ENCODE measurements at regions not wholly inside any gene's neighbourhood (a gene's known extent, or its start where the extent isn't known, plus 50 kb on each side); places are given as distances from the start of the nearest gene placed in this dataset.

DNA sequence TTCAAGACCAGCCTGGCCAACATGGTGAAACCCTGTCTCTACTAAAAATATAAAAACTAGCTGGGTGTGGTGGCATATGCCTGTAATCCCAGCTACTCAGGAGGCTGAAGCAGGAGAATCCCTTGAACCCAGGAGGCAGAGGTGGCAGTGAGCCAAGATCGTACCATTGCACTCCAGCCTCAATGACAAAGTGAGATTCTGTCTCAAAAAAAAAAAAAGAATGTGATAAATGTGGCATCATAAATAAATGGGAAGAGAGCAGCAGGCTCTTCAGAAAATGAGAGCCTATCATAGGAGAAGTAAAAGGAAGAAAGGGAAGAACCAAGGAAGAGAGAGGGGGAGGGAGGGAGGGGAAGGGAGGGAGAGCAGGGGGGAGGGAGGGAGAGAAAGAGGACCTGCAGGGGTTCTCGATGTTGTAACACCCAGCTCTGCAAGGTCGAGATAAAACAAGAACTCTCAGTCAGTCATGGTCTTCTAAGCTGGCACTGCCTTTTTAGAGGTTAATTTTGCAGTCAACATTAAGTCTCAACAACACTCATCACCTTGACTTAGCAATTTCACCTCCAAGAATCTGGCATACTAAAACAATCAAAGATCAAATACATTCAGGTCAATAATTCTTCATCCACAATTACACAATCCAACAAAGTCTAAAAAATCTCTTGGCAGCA is 68.7 kb upstream of the SIMC1 start:
- no peak for DNase-seq
- Histone ChIP-seq H3K4me3 (no peak overlapping the region), H3K9me3 (ENCODE audit: insufficient read depth, low read depth) (no peaks in the 10 kb centered on the region), H3K27ac (no peak overlapping the region), H4K20me1 (ENCODE audit: insufficient read depth) (no peaks in the 10 kb centered on the region), H3K36me3 (ENCODE audit: low read depth) (no peaks in the 10 kb centered on the region), H3K79me2 (ENCODE audit: low read depth) (no peaks in the 10 kb centered on the region), H2AFZ (no peak overlapping the region), H3K9me2 (ENCODE audit: insufficient read depth) (no peaks in the 10 kb centered on the region), H3F3A (ENCODE audit: insufficient read depth, low read depth) (no peaks in the 10 kb centered on the region), H3K4me1 (replicated peaks; ENCODE audit: insufficient read depth) (no peaks in the 10 kb centered on the region), H3K27me3 (ENCODE audit: insufficient read depth, low read depth) (peaks cover 71% of the 10 kb centered on the region), H3K4me2 (no peak overlapping the region)
- ChIA-PET CTCF (no interaction called here), POLR2A (ENCODE audit: unreplicated experiment) (no interaction called here)
- TF ChIP-seq, protein P1, sequence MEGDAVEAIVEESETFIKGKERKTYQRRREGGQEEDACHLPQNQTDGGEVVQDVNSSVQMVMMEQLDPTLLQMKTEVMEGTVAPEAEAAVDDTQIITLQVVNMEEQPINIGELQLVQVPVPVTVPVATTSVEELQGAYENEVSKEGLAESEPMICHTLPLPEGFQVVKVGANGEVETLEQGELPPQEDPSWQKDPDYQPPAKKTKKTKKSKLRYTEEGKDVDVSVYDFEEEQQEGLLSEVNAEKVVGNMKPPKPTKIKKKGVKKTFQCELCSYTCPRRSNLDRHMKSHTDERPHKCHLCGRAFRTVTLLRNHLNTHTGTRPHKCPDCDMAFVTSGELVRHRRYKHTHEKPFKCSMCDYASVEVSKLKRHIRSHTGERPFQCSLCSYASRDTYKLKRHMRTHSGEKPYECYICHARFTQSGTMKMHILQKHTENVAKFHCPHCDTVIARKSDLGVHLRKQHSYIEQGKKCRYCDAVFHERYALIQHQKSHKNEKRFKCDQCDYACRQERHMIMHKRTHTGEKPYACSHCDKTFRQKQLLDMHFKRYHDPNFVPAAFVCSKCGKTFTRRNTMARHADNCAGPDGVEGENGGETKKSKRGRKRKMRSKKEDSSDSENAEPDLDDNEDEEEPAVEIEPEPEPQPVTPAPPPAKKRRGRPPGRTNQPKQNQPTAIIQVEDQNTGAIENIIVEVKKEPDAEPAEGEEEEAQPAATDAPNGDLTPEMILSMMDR (conservative IDR thresholded peaks at IDR 0.05), result no peak
- TF ChIP-seq EZH2 (IDR thresholded peaks at IDR 0.05; ENCODE audit: low read depth), result no peak
- BruUV-seq (replicated peaks), result no TSS peak
- intact Hi-C loops (cut with micrococcal nuclease; ENCODE audit: unreplicated experiment), result no loop called here

DNA sequence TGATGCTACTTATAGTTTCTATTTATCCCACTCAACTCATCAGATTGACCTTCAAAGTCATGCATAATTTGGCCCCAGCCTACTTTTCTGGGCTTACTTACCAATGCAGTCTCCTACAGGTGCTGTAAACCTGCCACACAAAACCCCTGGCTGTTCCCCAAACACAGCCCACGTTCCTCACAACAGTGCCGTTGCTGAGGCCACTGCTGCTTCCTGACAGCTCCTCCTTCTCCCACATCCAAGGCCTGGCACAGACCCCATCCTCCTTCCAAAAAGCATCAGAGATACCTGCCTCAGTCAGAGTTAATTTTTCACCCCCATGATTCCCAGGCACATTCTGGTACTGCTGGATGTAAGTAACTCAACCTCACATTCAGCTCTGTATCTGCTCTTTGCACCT is 68.1 kb upstream of the SIMC1 start:
- H2AFZ ChIP-seq, result no peak overlapping the region
- H3K4me3 ChIP-seq, result no peak overlapping the region
- TF ChIP-seq, protein P1 (conservative IDR thresholded peaks at IDR 0.05), result no peak
- TF ChIP-seq EZH2 (IDR thresholded peaks at IDR 0.05; ENCODE audit: low read depth), result no peak
- intact Hi-C loops (cut with micrococcal nuclease; ENCODE audit: unreplicated experiment), result no loop called here
- no peaks in the 10 kb centered on the region for H3K4me1 ChIP-seq (replicated peaks; ENCODE audit: insufficient read depth)
- H3K4me2 ChIP-seq, result no peak overlapping the region
- CTCF ChIA-PET, result no interaction called here
- H4K20me1 ChIP-seq (ENCODE audit: insufficient read depth), result no peaks in the 10 kb centered on the region
- H3K36me3 ChIP-seq (ENCODE audit: low read depth), result no peaks in the 10 kb centered on the region
- no peak overlapping the region for H3K27ac ChIP-seq
- no peaks in the 10 kb centered on the region for H3K79me2 ChIP-seq (ENCODE audit: low read depth)
- POLR2A ChIA-PET (ENCODE audit: unreplicated experiment), result no interaction called here
- no peaks in the 10 kb centered on the region for H3K9me3 ChIP-seq (ENCODE audit: insufficient read depth, low read depth)
- H3K9me2 ChIP-seq (ENCODE audit: insufficient read depth), result no peaks in the 10 kb centered on the region
- DNase-seq, result no peak
- peaks cover 71% of the 10 kb centered on the region for H3K27me3 ChIP-seq (ENCODE audit: insufficient read depth, low read depth)
- no TSS peak for BruUV-seq (replicated peaks)
- H3F3A ChIP-seq (ENCODE audit: insufficient read depth, low read depth), result no peaks in the 10 kb centered on the region

DNA sequence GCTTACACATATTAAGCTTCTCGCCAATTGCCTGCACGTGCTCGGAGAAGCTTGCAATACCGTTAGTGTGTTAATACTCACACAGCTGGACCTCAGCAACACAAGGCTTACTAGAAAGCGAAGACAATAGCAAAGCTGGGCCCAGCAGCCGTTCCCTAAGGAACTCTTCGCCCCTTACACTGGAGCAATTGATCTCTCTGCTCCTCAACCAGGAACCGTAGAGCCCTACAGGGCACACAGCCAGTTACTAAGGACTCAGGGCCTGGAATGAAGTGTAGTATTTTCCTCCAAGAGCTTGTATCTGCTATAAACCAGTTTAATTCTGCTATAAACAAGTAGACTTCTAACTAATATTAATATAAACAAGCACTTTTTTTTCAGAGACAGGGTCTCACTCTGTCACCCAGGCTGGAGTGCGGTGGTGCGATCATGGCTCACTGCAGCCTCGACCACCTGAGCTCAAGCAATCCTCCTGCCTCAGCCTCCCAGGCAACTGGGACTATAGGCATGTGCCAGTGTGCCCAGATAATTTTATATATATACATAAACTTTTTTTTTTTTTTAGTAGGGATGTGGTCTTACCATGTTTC is 67.0 kb upstream of the SIMC1 start:
- no peak for TF ChIP-seq EZH2 (IDR thresholded peaks at IDR 0.05; ENCODE audit: low read depth)
- TF ChIP-seq, protein P1 (conservative IDR thresholded peaks at IDR 0.05), result no peak
- Histone ChIP-seq H3K9me3 (ENCODE audit: insufficient read depth, low read depth) (no peaks in the 10 kb centered on the region), H3K4me2 (no peak overlapping the region), H2AFZ (no peak overlapping the region), H3K27me3 (ENCODE audit: insufficient read depth, low read depth) (peaks cover 74% of the 10 kb centered on the region), H3K4me3 (no peak overlapping the region), H3K79me2 (ENCODE audit: low read depth) (no peaks in the 10 kb centered on the region), H3K9me2 (ENCODE audit: insufficient read depth) (no peaks in the 10 kb centered on the region), H3K36me3 (ENCODE audit: low read depth) (no peaks in the 10 kb centered on the region), H3K4me1 (replicated peaks; ENCODE audit: insufficient read depth) (no peaks in the 10 kb centered on the region), H4K20me1 (ENCODE audit: insufficient read depth) (no peaks in the 10 kb centered on the region), H3F3A (ENCODE audit: insufficient read depth, low read depth) (no peaks in the 10 kb centered on the region), H3K27ac (no peak overlapping the region)
- ChIA-PET POLR2A (ENCODE audit: unreplicated experiment) (interaction anchor here (0.5 kb wide), 1 partner anchor 828 kb away, joined by 8 read pairs; no protein-coding TSS in a partner anchor), CTCF (no interaction called here)
- intact Hi-C loops (cut with micrococcal nuclease; ENCODE audit: unreplicated experiment), result no loop called here
- no peak for DNase-seq
- BruUV-seq (replicated peaks), result no TSS peak

Data from PC-9 (cell line).